Omental fat pad (tissue), 3 donors: ENCODE measurements at regions not wholly inside any gene's neighbourhood (a gene's known extent, or its start where the extent isn't known, plus 50 kb on each side); places are given as distances from the start of the nearest gene placed in this dataset.

Source experiments
- ATAC-seq: fragments of 150-250 bp; one replicate; pipeline ENCODE4 v1.9.1; 2016; ENCODE audit warnings: mild to moderate bottlenecking, moderate library complexity; ENCODE audit not compliant: low FRiP score
- DNase-seq: peaks from one replicate; pipeline ENCODE4 v3.0.0-alpha.2; 2019; ENCODE audit warnings: low spot score
- TF ChIP-seq, protein P1 (sequence below), 3 donors: fragments of 450-650 bp; IDR thresholded peaks; one replicate each; pipeline ENCODE4 v1.5.1; 2016 to 2017; ENCODE audit warnings: antibody characterized with exemption in 3 of 3, mild to moderate bottlenecking in 3 of 3, moderate library complexity in 2 of 3

DNA sequence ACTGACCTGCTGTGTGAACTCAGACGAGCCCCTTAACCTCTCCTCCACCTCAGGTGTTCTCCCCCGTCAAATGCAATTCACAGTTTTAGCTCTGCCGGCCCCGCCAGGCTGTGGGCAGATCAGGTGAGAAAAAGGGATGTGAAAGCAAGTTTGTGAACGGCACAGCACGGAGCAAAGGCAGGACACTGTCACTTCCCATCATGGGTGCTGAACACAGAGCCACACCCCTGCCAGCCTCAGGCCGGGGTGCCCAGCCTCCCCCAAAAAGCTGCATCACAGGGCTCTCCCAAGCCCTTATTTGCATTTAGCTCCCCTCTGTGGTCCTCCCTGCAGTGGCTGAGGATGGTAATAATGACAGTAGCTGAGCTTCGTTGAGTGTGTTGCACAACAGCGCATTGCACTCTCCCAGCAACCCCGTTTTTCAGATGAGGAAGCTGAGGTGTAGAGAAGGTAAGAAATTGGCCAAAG, 88.8 kb upstream of the TNRC6C start:
- ATAC-seq (no peak), DNase-seq (no peak)
- TF ChIP-seq, protein P1, sequence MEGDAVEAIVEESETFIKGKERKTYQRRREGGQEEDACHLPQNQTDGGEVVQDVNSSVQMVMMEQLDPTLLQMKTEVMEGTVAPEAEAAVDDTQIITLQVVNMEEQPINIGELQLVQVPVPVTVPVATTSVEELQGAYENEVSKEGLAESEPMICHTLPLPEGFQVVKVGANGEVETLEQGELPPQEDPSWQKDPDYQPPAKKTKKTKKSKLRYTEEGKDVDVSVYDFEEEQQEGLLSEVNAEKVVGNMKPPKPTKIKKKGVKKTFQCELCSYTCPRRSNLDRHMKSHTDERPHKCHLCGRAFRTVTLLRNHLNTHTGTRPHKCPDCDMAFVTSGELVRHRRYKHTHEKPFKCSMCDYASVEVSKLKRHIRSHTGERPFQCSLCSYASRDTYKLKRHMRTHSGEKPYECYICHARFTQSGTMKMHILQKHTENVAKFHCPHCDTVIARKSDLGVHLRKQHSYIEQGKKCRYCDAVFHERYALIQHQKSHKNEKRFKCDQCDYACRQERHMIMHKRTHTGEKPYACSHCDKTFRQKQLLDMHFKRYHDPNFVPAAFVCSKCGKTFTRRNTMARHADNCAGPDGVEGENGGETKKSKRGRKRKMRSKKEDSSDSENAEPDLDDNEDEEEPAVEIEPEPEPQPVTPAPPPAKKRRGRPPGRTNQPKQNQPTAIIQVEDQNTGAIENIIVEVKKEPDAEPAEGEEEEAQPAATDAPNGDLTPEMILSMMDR (IDR thresholded peaks at IDR 0.05) = no peak

DNA sequence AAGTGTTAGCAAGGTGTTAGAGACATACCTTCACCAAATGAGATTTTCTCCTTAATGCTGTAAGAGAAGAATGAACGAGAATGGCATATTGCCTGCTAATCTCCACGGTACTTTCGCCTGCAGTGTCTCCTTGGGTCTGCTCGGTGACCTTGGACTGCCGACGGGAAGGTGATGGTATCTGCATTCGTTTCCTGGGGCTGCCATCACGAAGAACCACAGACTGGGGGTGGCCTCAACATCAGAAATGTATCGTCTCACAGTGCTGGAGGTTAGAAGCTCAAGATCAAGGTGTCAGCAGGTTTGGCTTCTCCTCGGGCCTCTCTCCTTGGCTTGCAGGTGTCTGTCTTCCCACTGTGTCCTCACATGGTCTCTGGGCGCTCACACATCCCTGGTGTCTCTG, 86.3 kb upstream of the TNRC6C start:
- ATAC-seq (no peak), DNase-seq (no peak)
- TF ChIP-seq, protein P1 (IDR thresholded peaks at IDR 0.05) = no peak

DNA sequence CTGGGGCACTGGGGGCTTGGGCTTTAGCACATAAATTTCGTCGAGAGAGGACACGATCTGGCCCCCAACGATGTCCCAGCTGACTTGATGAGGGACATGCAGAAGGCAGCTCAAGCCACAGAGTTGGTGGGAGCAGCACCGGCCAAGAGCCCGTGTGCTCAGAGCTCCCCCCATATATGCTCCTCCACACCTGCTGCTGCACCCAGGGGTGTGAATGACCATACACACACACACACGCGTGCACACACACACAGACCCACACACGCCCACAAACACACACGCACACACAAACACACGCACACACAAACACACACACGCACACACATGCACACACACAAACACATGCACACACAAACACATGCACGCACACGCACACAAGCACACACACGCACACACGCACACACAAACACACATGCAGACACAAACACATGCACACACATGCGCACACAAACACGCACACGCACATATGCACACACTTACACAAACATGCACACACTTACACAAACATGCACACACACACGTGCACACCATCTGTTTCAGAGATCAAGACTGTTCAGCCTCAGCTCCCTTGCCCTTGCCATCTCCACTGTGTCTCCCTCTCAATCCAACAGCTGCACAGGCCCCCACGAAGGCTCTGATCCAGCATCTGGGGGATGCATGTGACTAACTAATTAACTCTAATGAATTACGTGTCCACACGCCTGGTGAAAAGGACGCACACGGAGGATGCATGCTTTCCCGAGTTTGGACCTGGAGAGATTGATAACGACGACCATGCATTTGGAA, 85.6 kb upstream of the TNRC6C start:
- TF ChIP-seq, protein P1 (IDR thresholded peaks at IDR 0.05) = no peak
- ATAC-seq (no peak), DNase-seq (no peak)

DNA sequence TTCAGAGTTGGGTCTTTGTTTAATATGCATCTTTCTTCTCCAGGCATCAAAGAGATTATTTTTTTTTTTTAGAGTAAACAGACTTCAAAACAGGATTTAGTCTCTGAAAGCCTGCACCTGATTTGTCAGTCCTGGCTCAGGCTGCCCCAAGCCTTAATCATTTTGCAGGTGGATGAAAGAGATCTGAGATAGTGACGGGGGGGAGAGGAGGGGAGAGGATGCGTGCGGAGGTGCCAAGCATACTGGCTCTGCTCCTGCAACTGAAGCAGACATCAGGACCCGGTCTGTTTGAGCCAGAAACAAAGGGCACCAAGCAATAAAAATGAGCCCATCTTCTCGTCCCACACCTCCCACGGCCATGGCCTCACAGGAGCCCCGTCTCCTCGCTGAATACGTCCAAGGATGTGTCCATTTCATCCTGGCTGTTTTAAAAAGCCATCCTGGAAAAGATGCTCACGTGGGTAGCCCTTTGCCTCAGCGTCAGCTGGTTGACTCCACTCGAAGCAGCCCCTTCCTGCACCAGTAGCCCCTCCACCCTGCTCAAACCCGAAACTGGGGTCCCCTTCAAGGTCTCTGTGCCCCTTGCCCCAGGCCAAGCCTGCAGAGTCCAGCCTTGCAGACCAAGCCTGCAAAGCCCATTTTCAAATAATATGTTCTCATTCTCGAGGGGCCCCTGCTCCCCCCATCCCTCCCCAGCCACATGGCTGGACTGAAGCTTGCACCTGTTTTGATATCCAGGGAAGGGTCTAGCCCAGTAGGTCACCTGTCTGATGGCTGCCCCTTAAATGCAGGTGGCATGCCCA, 84.8 kb upstream of the TNRC6C start:
- TF ChIP-seq, protein P1 (IDR thresholded peaks at IDR 0.05) = no peak
- DNase-seq (no peak), ATAC-seq (no peak)

DNA sequence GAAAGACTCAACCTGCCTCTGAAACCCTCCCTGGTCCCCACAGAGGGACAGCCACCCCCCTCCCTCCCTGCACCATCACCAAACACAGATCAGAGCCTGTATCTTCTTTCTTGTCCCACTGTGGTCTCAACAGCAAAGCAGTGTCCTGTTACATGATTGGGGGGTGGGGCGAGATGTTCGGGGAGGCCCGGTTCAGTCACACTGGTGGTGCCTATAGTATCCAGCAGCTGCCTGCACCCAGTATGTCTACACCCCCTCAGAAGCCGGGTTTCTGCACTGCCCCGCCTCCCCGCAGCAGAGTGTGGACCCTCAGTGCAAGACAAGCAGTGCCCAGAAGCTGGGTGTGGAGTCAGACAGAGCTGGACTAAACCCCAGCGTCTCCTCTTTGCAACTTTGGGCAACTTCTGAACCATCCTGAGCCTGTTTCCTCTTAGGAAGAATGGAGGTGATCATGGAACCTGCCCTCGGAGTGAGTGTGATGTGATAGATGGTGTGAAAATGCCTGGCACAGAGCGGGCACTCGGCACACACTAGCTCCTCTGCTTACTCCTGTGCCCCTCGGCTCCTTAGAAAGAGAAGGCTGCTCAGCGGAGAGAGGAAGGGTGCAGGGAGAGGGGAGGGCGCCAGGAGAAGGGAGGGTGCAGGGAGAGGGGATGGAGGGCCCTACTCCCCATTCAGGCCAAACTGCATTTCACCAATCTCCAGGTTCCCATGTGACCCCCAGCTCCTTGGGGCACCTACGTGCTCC, 84.0 kb upstream of the TNRC6C start:
- TF ChIP-seq, protein P1 (IDR thresholded peaks at IDR 0.05) = no peak
- DNase-seq (no peak), ATAC-seq (no peak)

DNA sequence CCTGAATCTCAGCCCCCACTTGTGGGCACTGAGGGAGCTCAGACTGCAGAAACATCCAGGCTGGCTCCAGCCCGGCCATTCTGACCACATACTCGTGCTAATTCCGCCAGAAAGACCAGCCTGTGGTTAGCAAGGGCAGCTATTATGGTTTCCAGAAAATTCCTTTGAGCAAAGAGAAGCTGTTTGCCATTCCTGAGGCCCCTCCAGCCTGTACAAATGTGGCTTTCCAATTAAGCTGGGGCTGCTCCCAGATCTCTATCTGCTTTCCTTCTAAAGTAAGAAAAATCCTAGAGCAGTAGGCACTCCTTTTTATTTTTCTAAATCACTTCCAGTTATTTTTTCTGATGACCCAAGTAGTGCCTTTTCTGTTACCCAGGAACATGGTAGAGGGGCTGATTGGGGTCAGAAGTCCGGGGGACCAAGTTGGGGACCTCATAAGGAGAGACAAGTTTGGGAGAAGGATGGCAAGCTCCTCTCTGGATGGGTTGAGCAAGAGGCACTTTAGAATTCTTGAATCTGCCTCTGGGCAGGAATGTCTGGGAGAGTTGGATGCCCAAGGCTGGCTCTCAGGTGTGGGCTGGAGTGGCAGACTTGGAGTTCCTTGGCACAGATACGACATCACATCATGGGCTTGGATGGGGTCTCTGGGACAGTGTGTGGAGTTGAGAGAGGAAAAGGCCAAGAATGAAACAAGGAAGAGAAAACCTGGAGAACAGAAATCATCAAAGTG, 83.3 kb upstream of the TNRC6C start:
- TF ChIP-seq, protein P1 (IDR thresholded peaks at IDR 0.05) = no peak
- DNase-seq = no peak
- ATAC-seq = no peak
